HCT116 (cell line): ENCODE measurements at regions not wholly inside any gene's neighbourhood (a gene's known extent, or its start where the extent isn't known, plus 50 kb on each side); places are given as distances from the start of the nearest gene placed in this dataset.

Experiments
- ATAC-seq: fragments of 200-7000 bp; cut with Tn5 transposase; 2 replicates; pipeline ENCODE4 v1.9.1; 2020; ENCODE audit warnings: mild to moderate bottlenecking, moderate library complexity
- BruUV-seq: library from RNA; stranded (reverse); fragments of 400-500 nt; replicated peaks from 2 replicates; lab custom pipeline; 2021; lab: Mats Ljungman, UMichigan
- CTCF ChIA-PET: fragments of 300-600 bp; sonication (Branson Sonifier 250); formaldehyde crosslinking; loops from one replicate; lab custom pipeline; 2021; ENCODE audit warnings: antibody characterized with exemption; lab: Charles Lee
- POLR2A ChIA-PET: fragments of 300-600, 350-600 bp; sonication (Branson Sonifier 250); formaldehyde crosslinking; loops from one replicate; lab custom pipeline; 2021; ENCODE audit warnings: antibody characterized with exemption; lab: Charles Lee
- RAD21 ChIA-PET, 2 experiments: fragments of 300-600 bp; sonication (Branson Sonifier 250); formaldehyde crosslinking; loops; one replicate each; lab custom pipeline; 2023; ENCODE audit warnings: low total read pairs in 2 of 2; ENCODE audit not compliant: uncharacterized antibody in 2 of 2, unreplicated experiment in 2 of 2, low non-redundant PET in 1 of 2; lab: Charles Lee
- DNase-seq: peaks from one replicate; pipeline ENCODE4 v3.0.0-alpha.2; 2010; ENCODE audit warnings: low read depth, low spot score
- H2AFZ ChIP-seq: fragments of 200-600 bp; shearing (Covaris generic), sonication (generic); 2 replicates; pipeline ENCODE4 v1.6.1; 2017; ENCODE audit warnings: low read depth, mixed run types, mixed read lengths, antibody characterized with exemption, low read length; ENCODE audit not compliant: poor library complexity, severe bottlenecking
- H3K27ac ChIP-seq: 2 replicates; pipeline ENCODE4 v1.5.1; 2012; ENCODE audit warnings: low read depth, low read length
- H3K27me3 ChIP-seq: fragments of 200-600 bp; sonication (generic); 2 replicates; pipeline ENCODE4 v1.6.1; 2016; ENCODE audit warnings: mixed run types, low read length, mixed read lengths; ENCODE audit not compliant: insufficient read depth
- H3K36me3 ChIP-seq, 2 experiments: fragments of 200-500 bp in 1 of 2; fragments of 200-600 bp in 1 of 2; sonication (Bioruptor generic) in 1 of 2; sonication (generic) in 1 of 2; 2 replicates each; pipeline versions ENCODE4 v1.5.1 to v1.6.1; 2014 to 2016; ENCODE audit warnings: low read length in 2 of 2, inconsistent platforms in 1 of 2, mixed read lengths in 1 of 2, mixed run types in 1 of 2; ENCODE audit not compliant: insufficient read depth in 2 of 2, control insufficient read depth in 1 of 2
- H3K4me1 ChIP-seq, 2 experiments: fragments of 200-600 bp in 1 of 2; sonication (generic) in 1 of 2; 2 replicates each; pipeline versions ENCODE4 v1.5.1 to v1.6.1; 2012 to 2017; ENCODE audit warnings: low read length in 2 of 2, inconsistent platforms in 1 of 2, mild to moderate bottlenecking in 1 of 2, mixed read lengths in 1 of 2, mixed run types in 1 of 2, moderate library complexity in 1 of 2; ENCODE audit not compliant: insufficient read depth in 2 of 2, control insufficient read depth in 1 of 2
- H3K4me2 ChIP-seq: fragments of 200-600 bp; sonication (generic); 2 replicates; pipeline ENCODE4 v1.6.1; 2017; ENCODE audit warnings: mixed run types, low read length, mixed read lengths
- H3K4me3 ChIP-seq, 2 experiments: fragments of 200-600 bp in 1 of 2; sonication (generic) in 1 of 2; replicated peaks in 1 of 2; 2 replicates each; pipeline ENCODE4 v1.5.1; 2011 to 2016; ENCODE audit warnings: low read length in 2 of 2, control low read depth in 1 of 2, low read depth in 1 of 2, mild to moderate bottlenecking in 1 of 2, mixed read lengths in 1 of 2, mixed run types in 1 of 2
- H3K79me2 ChIP-seq: fragments of 200-600 bp; sonication (generic); 2 replicates; pipeline ENCODE4 v1.6.1; 2017; ENCODE audit warnings: mild to moderate bottlenecking, mixed run types, low read length, moderate library complexity, mixed read lengths; ENCODE audit not compliant: insufficient read depth
- H3K9ac ChIP-seq: fragments of 200-600 bp; sonication (generic); 2 replicates; pipeline ENCODE4 v1.6.1; 2016; ENCODE audit warnings: low read length, mixed read lengths
- H3K9me2 ChIP-seq: fragments of 200-600 bp; sonication (generic), shearing (Covaris generic); 2 replicates; pipeline ENCODE4 v1.6.1; 2017; ENCODE audit warnings: mixed run types, mild to moderate bottlenecking, moderate library complexity; ENCODE audit not compliant: insufficient read depth
- H3K9me3 ChIP-seq, 2 experiments: fragments of 200-500 bp in 1 of 2; fragments of 200-600 bp in 1 of 2; sonication (Bioruptor generic) in 1 of 2; sonication (generic) in 1 of 2; 2 replicates each; pipeline ENCODE4 v1.6.1; 2014 to 2017; ENCODE audit warnings: low read length in 2 of 2, mixed read lengths in 2 of 2, inconsistent platforms in 1 of 2, low read depth in 1 of 2, mild to moderate bottlenecking in 1 of 2, mixed run types in 1 of 2, moderate library complexity in 1 of 2; ENCODE audit not compliant: control insufficient read depth in 1 of 2, insufficient read depth in 1 of 2
- H4K20me1 ChIP-seq: fragments of 200-600 bp; sonication (generic), shearing (Covaris generic); 2 replicates; pipeline ENCODE4 v1.6.1; 2017; ENCODE audit warnings: mixed run types, mild to moderate bottlenecking, moderate library complexity; ENCODE audit not compliant: insufficient read depth
- CBX3 ChIP-seq: IDR thresholded peaks from 2 replicates; pipeline ENCODE4 v1.6.1; 2012; ENCODE audit warnings: low read depth
- CEBPB ChIP-seq: IDR thresholded peaks from 2 replicates; pipeline ENCODE4 v1.6.1; 2012; ENCODE audit warnings: low read depth
- EGR1 ChIP-seq: IDR thresholded peaks from 2 replicates; pipeline ENCODE4 v1.6.1; 2012; ENCODE audit warnings: low read depth
- ELF1 ChIP-seq: IDR thresholded peaks from 2 replicates; pipeline ENCODE4 v1.6.1; 2012; ENCODE audit warnings: low read depth, borderline replicate concordance
- EZH2phosphoT487 ChIP-seq: fragments of 200-600 bp; IDR thresholded peaks from 2 replicates; pipeline ENCODE4 v1.6.1; 2018; ENCODE audit warnings: antibody characterized with exemption, borderline replicate concordance
- FOSL1 ChIP-seq: IDR thresholded peaks from 2 replicates; pipeline ENCODE4 v1.6.1; 2012; ENCODE audit warnings: low read depth
- POLR2A ChIP-seq: IDR thresholded peaks from 2 replicates; pipeline ENCODE4 v1.7.0; 2011; ENCODE audit warnings: borderline replicate concordance; ENCODE audit not compliant: insufficient read depth, insufficient read length; ENCODE audit errors: extremely low read depth
- POLR2AphosphoS5 ChIP-seq: IDR thresholded peaks from 2 replicates; pipeline ENCODE4 v1.6.1; 2011; ENCODE audit warnings: mild to moderate bottlenecking, low read depth, low read length, moderate library complexity
- RAD21 ChIP-seq: IDR thresholded peaks from 2 replicates; pipeline ENCODE4 v1.6.1; 2012; ENCODE audit warnings: low read depth, mild to moderate bottlenecking
- SP1 ChIP-seq: IDR thresholded peaks from 2 replicates; pipeline ENCODE4 v1.6.1; 2012; ENCODE audit warnings: low read depth
- SRF ChIP-seq: IDR thresholded peaks from 2 replicates; pipeline ENCODE4 v1.6.1; 2012; ENCODE audit warnings: low read depth
- YY1 ChIP-seq: IDR thresholded peaks from 2 replicates; pipeline ENCODE4 v1.6.1; 2011; ENCODE audit warnings: low read length, low read depth, moderate library complexity, mild to moderate bottlenecking; ENCODE audit not compliant: insufficient replicate concordance; ENCODE audit errors: extremely low read depth
- ZNF274 ChIP-seq: fragments of 200-500 bp; sonication (Bioruptor generic); IDR thresholded peaks from 2 replicates; pipeline ENCODE4 v1.6.1; 2014; ENCODE audit warnings: mild to moderate bottlenecking, low read depth, low read length, inconsistent platforms
- intact Hi-C: fragments of 100-400 bp; cut with micrococcal nuclease; formaldehyde crosslinking; loops from 2 replicates; pipeline ENCODE4 v1.10.0; 2022
- TF ChIP-seq, protein P1 (sequence below): IDR thresholded peaks from 2 replicates; pipeline ENCODE4 v1.6.1; 2012
- TF ChIP-seq, protein P2 (sequence below): IDR thresholded peaks from 2 replicates; pipeline ENCODE4 v1.6.1; 2011; ENCODE audit warnings: mild to moderate bottlenecking, low read length, moderate library complexity; ENCODE audit not compliant: insufficient replicate concordance; ENCODE audit errors: extremely low read depth
- TF ChIP-seq, protein P3 (sequence below), 3 experiments: fragments of 200-600 bp in 1 of 3; sonication (generic) in 1 of 3; IDR thresholded peaks in 2 of 3; conservative IDR thresholded peaks in 1 of 3; 2 replicates each; pipeline ENCODE4 v1.5.1; 2012 to 2017; ENCODE audit warnings: low read depth in 2 of 3, low read length in 2 of 3, antibody characterized with exemption in 1 of 3, borderline replicate concordance in 1 of 3, control low read depth in 1 of 3, mild to moderate bottlenecking in 1 of 3, mixed read lengths in 1 of 3, mixed run types in 1 of 3, moderate library complexity in 1 of 3; ENCODE audit not compliant: insufficient read depth in 1 of 3

DNA sequence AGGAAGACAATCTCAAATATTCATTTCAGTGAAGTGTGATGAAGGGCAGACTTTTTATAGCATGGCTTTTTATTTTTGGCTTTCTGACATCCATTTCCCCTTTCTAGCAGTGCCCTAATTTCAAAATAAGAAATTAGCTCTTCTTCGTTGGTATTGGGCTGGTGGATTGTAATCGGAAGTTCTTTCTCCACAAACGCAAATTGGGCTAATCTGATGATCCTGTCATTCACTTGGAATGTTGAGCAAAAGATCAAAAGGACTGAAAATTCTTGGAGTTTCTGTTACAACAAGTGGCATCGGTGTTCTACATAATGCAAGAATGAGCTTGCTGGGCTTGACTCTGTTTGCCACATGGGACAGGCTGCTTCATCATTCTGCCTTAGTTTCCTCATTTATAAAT, 1182.8 kb downstream of the FLRT2 start:
- RAD21 ChIA-PET = no interaction called here
- Histone ChIP-seq H3K4me1 (no peaks in the 10 kb centered on the region), H4K20me1 (no peaks in the 10 kb centered on the region), H3K4me3 (no peak overlapping the region), H3K27ac (no peak overlapping the region), H3K9ac (no peak overlapping the region), H3K9me2 (no peaks in the 10 kb centered on the region), H3K36me3 (no peaks in the 10 kb centered on the region), H3K4me2 (no peak overlapping the region), H2AFZ (no peak overlapping the region), H3K79me2 (no peaks in the 10 kb centered on the region), H3K27me3 (no peaks in the 10 kb centered on the region), H3K9me3 (peaks cover 8 to 11% of the 10 kb centered on the region in 2 experiments; a peak in 2 of 4 replicates)
- BruUV-seq = no TSS peak
- POLR2A ChIA-PET = no interaction called here
- DNase-seq (no peak), ATAC-seq (no peak)
- no peak for TF ChIP-seq SRF
- TF ChIP-seq YY1 = no peak
- TF ChIP-seq CEBPB = no peak
- TF ChIP-seq, protein P1, sequence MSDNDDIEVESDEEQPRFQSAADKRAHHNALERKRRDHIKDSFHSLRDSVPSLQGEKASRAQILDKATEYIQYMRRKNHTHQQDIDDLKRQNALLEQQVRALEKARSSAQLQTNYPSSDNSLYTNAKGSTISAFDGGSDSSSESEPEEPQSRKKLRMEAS = no peak
- no peak for TF ChIP-seq EGR1
- no peak for TF ChIP-seq FOSL1
- no peak for TF ChIP-seq EZH2phosphoT487
- no peak for TF ChIP-seq SP1
- TF ChIP-seq, protein P2, sequence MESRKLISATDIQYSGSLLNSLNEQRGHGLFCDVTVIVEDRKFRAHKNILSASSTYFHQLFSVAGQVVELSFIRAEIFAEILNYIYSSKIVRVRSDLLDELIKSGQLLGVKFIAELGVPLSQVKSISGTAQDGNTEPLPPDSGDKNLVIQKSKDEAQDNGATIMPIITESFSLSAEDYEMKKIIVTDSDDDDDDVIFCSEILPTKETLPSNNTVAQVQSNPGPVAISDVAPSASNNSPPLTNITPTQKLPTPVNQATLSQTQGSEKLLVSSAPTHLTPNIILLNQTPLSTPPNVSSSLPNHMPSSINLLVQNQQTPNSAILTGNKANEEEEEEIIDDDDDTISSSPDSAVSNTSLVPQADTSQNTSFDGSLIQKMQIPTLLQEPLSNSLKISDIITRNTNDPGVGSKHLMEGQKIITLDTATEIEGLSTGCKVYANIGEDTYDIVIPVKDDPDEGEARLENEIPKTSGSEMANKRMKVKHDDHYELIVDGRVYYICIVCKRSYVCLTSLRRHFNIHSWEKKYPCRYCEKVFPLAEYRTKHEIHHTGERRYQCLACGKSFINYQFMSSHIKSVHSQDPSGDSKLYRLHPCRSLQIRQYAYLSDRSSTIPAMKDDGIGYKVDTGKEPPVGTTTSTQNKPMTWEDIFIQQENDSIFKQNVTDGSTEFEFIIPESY = no peak
- TF ChIP-seq POLR2AphosphoS5 = no peak
- TF ChIP-seq POLR2A = no peak
- no peak for TF ChIP-seq RAD21
- TF ChIP-seq ZNF274 = no peak
- no peak for TF ChIP-seq CBX3
- no peak for TF ChIP-seq ELF1
- TF ChIP-seq, protein P3, sequence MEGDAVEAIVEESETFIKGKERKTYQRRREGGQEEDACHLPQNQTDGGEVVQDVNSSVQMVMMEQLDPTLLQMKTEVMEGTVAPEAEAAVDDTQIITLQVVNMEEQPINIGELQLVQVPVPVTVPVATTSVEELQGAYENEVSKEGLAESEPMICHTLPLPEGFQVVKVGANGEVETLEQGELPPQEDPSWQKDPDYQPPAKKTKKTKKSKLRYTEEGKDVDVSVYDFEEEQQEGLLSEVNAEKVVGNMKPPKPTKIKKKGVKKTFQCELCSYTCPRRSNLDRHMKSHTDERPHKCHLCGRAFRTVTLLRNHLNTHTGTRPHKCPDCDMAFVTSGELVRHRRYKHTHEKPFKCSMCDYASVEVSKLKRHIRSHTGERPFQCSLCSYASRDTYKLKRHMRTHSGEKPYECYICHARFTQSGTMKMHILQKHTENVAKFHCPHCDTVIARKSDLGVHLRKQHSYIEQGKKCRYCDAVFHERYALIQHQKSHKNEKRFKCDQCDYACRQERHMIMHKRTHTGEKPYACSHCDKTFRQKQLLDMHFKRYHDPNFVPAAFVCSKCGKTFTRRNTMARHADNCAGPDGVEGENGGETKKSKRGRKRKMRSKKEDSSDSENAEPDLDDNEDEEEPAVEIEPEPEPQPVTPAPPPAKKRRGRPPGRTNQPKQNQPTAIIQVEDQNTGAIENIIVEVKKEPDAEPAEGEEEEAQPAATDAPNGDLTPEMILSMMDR (IDR thresholded peaks at IDR 0.05 in 2 of 3, conservative IDR thresholded peaks at IDR 0.05 in 1 of 3; ENCODE audit: borderline replicate concordance in 1 of 3, insufficient read depth in 1 of 3, low read depth in 2 of 3, low read length in 2 of 3) = no peak
- CTCF ChIA-PET = no interaction called here
- intact Hi-C loops = no loop called here
